ENCODE measurements at regions not wholly inside any gene's neighbourhood (a gene's known extent, or its start where the extent isn't known, plus 50 kb on each side); places are given as distances from the start of the nearest gene placed in this dataset.

- H3K4me3 ChIP-seq (replicated peaks; ENCODE audit: low read depth, low read length), result no peak overlapping the region
- H3K27me3 ChIP-seq (replicated peaks; ENCODE audit: control insufficient read depth, insufficient read depth, low read length), result no peaks in the 10 kb centered on the region
- no peak for DNase-seq (ENCODE audit: extremely low read depth, insufficient read length)
- no peak for TF ChIP-seq CTCF (IDR thresholded peaks at IDR 0.05; ENCODE audit: insufficient read depth, low read length, poor library complexity, severe bottlenecking)
- no peaks in the 10 kb centered on the region for H3K36me3 ChIP-seq (ENCODE audit: control insufficient read depth, insufficient read depth, low read length)
Observed at GRCh38 chr15:92288755-92289154, 104.9 kb upstream of the ST8SIA2 start.

DNA sequence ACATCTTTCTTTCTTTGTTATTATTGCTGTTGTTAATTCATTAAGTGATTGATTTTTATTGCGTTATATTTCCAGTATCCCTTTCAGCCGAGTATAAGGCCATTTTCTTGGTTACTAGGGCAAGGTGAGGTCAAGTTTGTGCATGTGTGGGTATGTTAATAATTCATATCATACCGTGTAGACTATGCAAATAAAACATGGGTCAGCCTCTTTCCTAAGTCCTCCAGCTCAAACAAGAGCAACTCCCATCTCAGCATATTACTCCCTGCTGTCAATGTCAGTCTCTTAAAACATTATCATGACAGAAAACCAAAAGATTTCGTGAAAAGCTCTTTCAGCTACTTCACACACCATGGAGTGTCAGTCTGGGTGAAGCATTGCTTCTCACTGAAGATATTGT is 103.9 kb upstream of the ST8SIA2 start:
- H3K27me3 ChIP-seq (replicated peaks; ENCODE audit: control insufficient read depth, insufficient read depth, low read length), result no peaks in the 10 kb centered on the region
- no peak overlapping the region for H3K4me3 ChIP-seq (replicated peaks; ENCODE audit: low read depth, low read length)
- DNase-seq (ENCODE audit: extremely low read depth, insufficient read length), result no peak
- TF ChIP-seq CTCF (IDR thresholded peaks at IDR 0.05; ENCODE audit: insufficient read depth, low read length, poor library complexity, severe bottlenecking), result no peak
- H3K36me3 ChIP-seq (ENCODE audit: control insufficient read depth, insufficient read depth, low read length), result no peaks in the 10 kb centered on the region

DNA sequence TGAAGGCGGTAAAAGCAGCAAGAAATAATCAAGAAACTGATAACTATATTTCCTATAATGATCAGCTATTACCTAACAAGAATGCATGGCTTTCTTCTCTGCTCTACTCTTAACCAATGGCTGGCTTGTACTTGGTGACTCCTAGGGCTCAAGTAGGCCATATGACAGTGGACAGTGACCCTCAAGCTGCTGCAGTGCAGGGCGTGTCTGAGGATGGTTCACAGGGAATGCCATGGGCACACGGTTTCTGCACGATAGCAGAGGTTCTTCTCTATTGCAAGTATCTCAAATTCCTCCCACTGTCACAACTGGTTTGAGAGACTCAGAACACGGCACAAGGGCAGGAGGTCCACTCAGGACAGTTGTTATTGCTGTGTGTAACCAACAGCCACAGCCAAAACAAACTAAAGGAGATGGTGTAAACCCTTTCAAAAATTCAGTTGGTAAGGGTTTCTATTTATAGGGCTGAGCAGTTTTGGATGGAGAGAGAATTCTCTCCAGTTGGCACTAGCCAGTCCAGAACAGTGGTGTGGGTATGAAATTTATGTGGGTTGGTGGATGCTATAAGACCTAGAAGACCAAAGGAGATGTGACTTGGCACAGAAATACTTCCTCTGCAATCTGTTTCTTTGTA is 103.2 kb upstream of the ST8SIA2 start:
- Histone ChIP-seq H3K27me3 (replicated peaks; ENCODE audit: control insufficient read depth, insufficient read depth, low read length) (no peaks in the 10 kb centered on the region), H3K4me3 (replicated peaks; ENCODE audit: low read depth, low read length) (no peak overlapping the region), H3K36me3 (ENCODE audit: control insufficient read depth, insufficient read depth, low read length) (no peaks in the 10 kb centered on the region)
- DNase-seq (ENCODE audit: extremely low read depth, insufficient read length), result no peak
- TF ChIP-seq CTCF (IDR thresholded peaks at IDR 0.05; ENCODE audit: insufficient read depth, low read length, poor library complexity, severe bottlenecking), result no peak

GRCh38 chr15:92291900-92292299 is 101.8 kb upstream of the ST8SIA2 start:
- Histone ChIP-seq H3K27me3 (replicated peaks; ENCODE audit: control insufficient read depth, insufficient read depth, low read length) (no peaks in the 10 kb centered on the region), H3K36me3 (ENCODE audit: control insufficient read depth, insufficient read depth, low read length) (no peaks in the 10 kb centered on the region), H3K4me3 (replicated peaks; ENCODE audit: low read depth, low read length) (no peak overlapping the region)
- no peak for DNase-seq (ENCODE audit: extremely low read depth, insufficient read length)
- no peak for TF ChIP-seq CTCF (IDR thresholded peaks at IDR 0.05; ENCODE audit: insufficient read depth, low read length, poor library complexity, severe bottlenecking)

DNA sequence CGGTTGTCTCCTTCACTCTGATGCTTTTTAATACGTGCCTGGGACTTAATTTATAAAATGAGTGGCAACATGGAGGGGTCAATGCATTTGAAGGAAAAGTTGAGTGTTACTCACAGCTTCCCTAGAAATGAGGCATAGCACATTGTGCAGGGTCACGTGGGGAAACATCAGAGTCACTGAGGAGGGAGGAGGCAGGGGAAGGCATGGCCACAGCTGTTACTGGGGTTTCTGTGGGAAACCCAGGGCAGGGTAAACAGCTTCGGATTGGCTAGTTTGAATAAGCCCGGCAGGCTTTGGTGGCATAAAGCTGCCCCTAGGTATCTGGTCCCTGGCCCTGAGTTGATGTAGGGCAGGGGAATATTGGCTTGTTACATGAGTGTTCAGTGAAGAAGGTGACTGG is 98.9 kb upstream of the ST8SIA2 start:
- Histone ChIP-seq H3K27me3 (replicated peaks; ENCODE audit: control insufficient read depth, insufficient read depth, low read length) (no peaks in the 10 kb centered on the region), H3K36me3 (ENCODE audit: control insufficient read depth, insufficient read depth, low read length) (no peaks in the 10 kb centered on the region), H3K4me3 (replicated peaks; ENCODE audit: low read depth, low read length) (no peak overlapping the region)
- no peak for TF ChIP-seq CTCF (IDR thresholded peaks at IDR 0.05; ENCODE audit: insufficient read depth, low read length, poor library complexity, severe bottlenecking)
- no peak for DNase-seq (ENCODE audit: extremely low read depth, insufficient read length)

All from GM06990 (cell line).